ENCODE measurements at regions not wholly inside any gene's neighbourhood (a gene's known extent, or its start where the extent isn't known, plus 50 kb on each side); places are given as distances from the start of the nearest gene placed in this dataset.
"Not testable (repeated sequence)": the region's sequence is repeated elsewhere in the genome, so short reads cannot be mapped to it uniquely, and the experiment has no call there.

DNA sequence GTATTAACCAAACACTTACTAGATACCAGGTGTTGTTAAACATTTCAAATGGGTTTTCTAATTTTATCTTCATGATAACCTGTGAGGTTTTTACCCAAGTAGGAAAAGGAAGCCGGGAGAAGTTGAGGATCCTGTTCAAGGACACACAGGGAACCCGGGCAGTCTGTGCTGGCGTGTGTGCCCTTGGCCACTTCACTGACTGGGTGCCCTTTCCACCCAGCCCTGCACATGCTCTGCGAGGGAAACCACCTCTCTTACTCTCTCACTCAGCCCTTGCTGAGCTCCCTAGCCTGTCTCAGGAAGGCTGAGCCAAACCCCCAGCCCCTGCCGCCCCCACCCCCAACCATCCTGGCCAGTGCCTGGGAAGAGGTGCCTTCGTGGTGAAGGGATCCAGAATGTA, 51.8 kb downstream of the TEX44 start:
- Histone ChIP-seq H3K36me3 (no peaks in the 10 kb centered on the region), H3K9me3 (no peaks in the 10 kb centered on the region), H3K4me3 (no peak overlapping the region), H3K27me3 (no peaks in the 10 kb centered on the region), H3K27ac (no peak overlapping the region), H3K4me1 (no peaks in the 10 kb centered on the region)
- DNase-seq (no peak), ATAC-seq (no peak)
- TF ChIP-seq CTCF (IDR thresholded peaks at IDR 0.05) (no peak), POLR2A (IDR thresholded peaks at IDR 0.05) (no peak)
- 28% methylated on average over 2 of the region's 6 CpGs for WGBS (ENCODE audit: insufficient coverage, low coverage, low lambda C conversion rate, missing lambda C conversion rate)
- intact Hi-C loops (cut with DNase I), result no loop called here

- H3K27ac ChIP-seq, result no peak overlapping the region
Observed at GRCh38 chr2:231646476-231646875, 53.8 kb downstream of the TEX44 start.

DNA sequence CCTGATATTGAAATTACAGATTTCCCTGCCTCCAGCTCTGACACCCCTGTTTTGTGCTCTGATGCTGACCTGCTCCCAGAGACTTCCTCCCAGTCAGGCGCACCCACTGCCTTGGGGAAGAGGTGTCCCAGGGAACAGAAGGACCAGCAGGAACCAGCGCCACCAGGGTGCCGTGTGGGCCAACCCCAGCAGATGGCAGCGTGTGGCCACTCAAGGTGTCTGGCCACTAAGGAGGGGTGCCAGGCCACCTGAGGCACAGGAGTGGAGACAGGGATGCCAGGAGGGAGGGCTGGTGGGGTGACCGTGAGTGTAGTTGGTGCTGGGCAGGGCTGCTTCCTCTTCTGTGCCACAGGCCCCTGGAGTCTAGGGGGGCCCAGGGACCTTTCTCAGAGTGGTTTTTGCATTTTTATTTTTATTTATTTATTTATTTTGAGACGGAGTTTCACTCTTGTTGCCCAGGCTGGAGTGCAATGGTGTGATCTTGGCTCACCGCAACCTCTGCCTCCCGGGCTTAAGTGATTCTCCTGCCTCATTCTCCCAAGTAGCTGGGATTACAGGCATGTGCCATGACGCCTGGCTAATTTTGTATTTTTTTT, 56.0 kb downstream of the TEX44 start:
- intact Hi-C loops (cut with DNase I), result no loop called here
- no peak overlapping the region for H3K27ac ChIP-seq
- peak; percentile 46 to 72 (median 61) for TF ChIP-seq CTCF (IDR thresholded peaks at IDR 0.05)
- no peak for TF ChIP-seq POLR2A (IDR thresholded peaks at IDR 0.05)
- no peak overlapping the region for H3K4me3 ChIP-seq
- peak; percentile 95 to 98 (median 96) for ATAC-seq
- peak; percentile 78 to 80 (median 79) for DNase-seq
- H3K9me3 ChIP-seq, result no peaks in the 10 kb centered on the region
- 62% methylated on average over 5 of the region's 9 CpGs for WGBS (ENCODE audit: insufficient coverage, low coverage, low lambda C conversion rate, missing lambda C conversion rate)
- H3K27me3 ChIP-seq, result no peaks in the 10 kb centered on the region
- no peaks in the 10 kb centered on the region for H3K36me3 ChIP-seq
- H3K4me1 ChIP-seq, result no peaks in the 10 kb centered on the region

More at GRCh38 chr2:231646476-231646875, 53.8 kb downstream of the TEX44 start:
- no peaks in the 10 kb centered on the region for H3K36me3 ChIP-seq
- no peak for DNase-seq
- no peaks in the 10 kb centered on the region for H3K9me3 ChIP-seq
- no peak for TF ChIP-seq POLR2A (IDR thresholded peaks at IDR 0.05)
- TF ChIP-seq CTCF (IDR thresholded peaks at IDR 0.05), result no peak
- ATAC-seq, result no peak
- H3K4me1 ChIP-seq, result no peaks in the 10 kb centered on the region
- intact Hi-C loops (cut with DNase I), result no loop called here
- H3K27me3 ChIP-seq, result no peaks in the 10 kb centered on the region
- no peak overlapping the region for H3K4me3 ChIP-seq
- 72% methylated on average over 6 of the region's 6 CpGs for WGBS (ENCODE audit: insufficient coverage, low coverage, low lambda C conversion rate, missing lambda C conversion rate)

- H3K9me3 ChIP-seq; intact Hi-C loops (cut with DNase I); H3K27ac ChIP-seq; H3K4me1 ChIP-seq; H3K36me3 ChIP-seq; H3K27me3 ChIP-seq; H3K4me3 ChIP-seq: not testable (repeated sequence)
- peak in 1 of 3 donors; percentile 73 for DNase-seq
- 56% methylated on average over 8 of the region's 8 CpGs for WGBS (ENCODE audit: insufficient coverage, low coverage, low lambda C conversion rate, missing lambda C conversion rate)
- ATAC-seq, result peak in 3 of 4 donors; percentile 47 to 75 (median 65)
Observed at GRCh38 chr2:231651561-231651960, 56.8 kb upstream of the PTMA start.

GRCh38 chr2:231655488-231655887, 52.8 kb upstream of the PTMA start:
- H3K9me3 ChIP-seq, result no peaks in the 10 kb centered on the region
- TF ChIP-seq CTCF (IDR thresholded peaks at IDR 0.05), result no peak
- no peak for TF ChIP-seq POLR2A (IDR thresholded peaks at IDR 0.05)
- DNase-seq (no peak), ATAC-seq (peak in 2 of 4 donors; percentile 18 to 23)
- WGBS (ENCODE audit: insufficient coverage, low coverage, low lambda C conversion rate, missing lambda C conversion rate), result 57% methylated on average over 4 of the region's 8 CpGs
- H3K4me3 ChIP-seq, result no peak overlapping the region
- no peak overlapping the region for H3K27ac ChIP-seq
- H3K36me3 ChIP-seq, result no peaks in the 10 kb centered on the region
- H3K4me1 ChIP-seq, result no peaks in the 10 kb centered on the region
- H3K27me3 ChIP-seq, result no peaks in the 10 kb centered on the region
- intact Hi-C loops (cut with DNase I), result no loop called here
